Islet precursor cell (in vitro differentiated cells): ENCODE measurements at regions not wholly inside any gene's neighbourhood (a gene's known extent, or its start where the extent isn't known, plus 50 kb on each side); places are given as distances from the start of the nearest gene placed in this dataset.
"Not testable (repeated sequence)": the region's sequence is repeated elsewhere in the genome, so short reads cannot be mapped to it uniquely, and the experiment has no call there.

Experiments used
- DNase-seq: peaks from one replicate; pipeline ENCODE4 v3.0.0-alpha.2; 2018

DNA sequence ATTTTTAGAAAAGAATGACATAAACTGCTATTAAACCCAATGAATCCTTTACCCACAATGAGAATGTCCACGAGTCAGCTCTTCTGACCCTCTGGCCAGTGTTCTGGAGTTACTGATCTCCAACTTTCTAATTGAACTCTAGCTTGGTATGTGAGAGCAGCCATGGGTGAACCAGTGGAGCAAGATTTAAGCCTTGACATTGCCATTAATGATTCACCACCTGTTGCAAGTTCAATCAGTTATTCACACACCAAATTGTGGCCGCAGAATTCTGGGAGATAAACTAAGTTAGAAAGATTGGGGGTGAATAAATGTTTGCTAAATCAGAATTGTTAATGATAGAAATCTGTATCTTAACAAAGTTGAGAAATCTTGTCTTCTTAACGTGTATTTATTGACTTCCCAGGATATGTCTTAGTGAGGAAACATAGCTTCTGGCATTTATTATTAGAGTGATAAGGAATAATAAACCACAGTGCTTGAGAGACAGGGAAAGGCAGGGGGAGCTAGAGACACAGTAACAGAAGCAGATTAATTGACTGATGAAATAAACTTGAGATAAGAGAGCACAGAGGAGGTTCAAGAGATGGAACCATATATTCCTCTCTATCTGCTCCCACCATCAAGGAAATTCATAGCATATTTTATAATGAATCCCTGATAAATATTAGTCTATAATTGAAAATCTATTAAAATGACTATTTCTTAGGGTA is 96.0 kb upstream of the AGAP9 start:
- DNase-seq: not testable (repeated sequence)

DNA sequence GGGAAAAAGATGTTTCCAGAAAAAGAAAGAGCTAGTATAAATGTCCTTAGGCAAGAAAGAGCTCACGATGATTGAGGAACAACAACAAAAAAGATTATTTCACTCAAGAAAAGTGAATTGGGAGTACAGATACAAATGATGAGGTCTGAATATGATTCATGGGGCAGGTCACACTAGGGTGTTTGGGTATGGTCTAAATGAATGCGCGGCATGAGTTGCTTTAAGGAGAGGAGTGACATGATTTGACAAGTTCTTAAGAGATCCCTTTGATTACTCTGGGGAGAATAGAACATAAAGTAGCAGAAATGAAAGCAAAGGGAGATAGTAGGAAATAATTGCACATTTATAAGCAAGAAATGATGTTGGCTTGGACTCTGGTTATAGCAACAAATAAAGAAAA is 85.9 kb upstream of the AGAP9 start:
- DNase-seq: not testable (repeated sequence)

DNA sequence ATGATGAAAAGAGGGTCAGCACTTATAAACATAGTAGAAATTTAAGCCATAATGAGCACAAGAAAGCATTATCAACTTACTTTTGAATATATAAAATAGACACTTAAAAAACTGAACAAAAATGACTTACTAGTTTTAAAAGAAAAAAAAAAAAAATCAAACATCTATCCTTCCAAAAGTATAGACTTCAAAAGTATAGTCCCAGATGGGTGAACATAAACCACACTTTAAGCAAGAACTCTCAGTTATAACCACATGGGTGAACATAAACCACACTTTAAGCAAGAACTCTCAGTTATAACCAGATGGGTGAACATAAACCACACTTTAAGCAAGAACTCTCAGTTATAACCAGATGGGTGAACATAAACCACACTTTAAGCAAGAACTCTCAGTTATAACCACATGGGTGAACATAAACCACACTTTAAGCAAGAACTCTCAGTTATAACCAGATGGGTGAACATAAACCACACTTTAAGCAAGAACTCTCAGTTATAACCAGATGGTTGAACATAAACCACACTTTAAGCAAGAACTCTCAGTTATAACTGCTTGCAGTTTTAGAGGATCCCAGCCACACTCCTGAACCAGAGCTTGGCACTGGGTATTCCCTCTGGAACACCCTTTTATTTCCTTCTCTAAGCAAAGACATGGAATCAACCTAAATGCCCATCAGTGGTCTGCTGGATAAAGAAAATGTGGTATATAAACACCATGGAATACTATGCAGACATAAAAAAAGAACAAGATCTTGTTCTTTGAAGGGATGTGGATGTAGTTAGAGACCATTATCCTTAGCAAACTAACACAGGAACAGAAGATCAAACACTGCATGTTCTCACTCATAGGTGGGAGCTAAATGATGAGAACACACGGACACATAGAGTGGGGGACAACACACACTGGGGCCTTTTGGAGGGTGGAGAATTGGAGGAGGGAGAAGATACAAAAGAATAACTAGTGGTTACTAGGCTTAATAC is 82.6 kb upstream of the AGAP9 start:
- DNase-seq: not testable (repeated sequence)

DNA sequence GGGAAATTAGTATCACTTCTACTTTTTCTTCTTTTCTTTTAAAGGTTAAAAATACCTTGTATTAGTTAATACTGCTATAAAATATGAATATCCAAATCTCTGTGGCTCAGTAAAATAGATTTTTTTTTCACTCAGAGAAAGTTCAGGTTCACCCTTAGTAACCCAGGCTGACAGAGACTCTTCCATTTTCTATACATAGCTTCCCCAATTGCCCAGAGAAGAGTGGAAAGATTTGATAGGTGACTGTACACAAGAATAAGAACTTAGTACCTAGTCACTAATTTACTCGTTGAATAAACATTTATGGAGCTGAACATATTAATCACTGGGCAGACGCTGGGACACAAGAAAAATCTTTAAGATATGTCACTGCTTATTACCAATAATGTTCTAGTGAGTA is 77.2 kb upstream of the AGAP9 start:
- not testable (repeated sequence) for DNase-seq

DNA sequence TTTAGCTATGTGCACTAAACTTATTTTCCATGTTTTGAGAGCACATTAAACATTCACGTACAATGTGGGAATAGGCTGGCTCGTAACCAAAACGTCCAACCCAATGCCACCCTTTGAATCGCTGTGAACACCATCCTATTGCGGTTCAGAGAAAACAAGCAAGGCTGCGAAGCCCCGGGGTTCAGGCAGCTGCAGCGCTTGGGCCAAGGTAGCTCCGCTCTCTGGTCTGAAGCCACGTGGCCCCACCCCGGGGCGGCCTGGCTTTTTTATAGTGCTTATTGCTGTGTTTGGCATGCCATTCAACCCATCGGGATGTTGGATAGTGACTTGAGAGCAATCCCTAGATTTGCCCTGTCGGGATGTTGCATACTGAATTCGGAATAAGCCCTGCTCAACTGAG is 76.7 kb upstream of the AGAP9 start:
- DNase-seq: not testable (repeated sequence)

DNA sequence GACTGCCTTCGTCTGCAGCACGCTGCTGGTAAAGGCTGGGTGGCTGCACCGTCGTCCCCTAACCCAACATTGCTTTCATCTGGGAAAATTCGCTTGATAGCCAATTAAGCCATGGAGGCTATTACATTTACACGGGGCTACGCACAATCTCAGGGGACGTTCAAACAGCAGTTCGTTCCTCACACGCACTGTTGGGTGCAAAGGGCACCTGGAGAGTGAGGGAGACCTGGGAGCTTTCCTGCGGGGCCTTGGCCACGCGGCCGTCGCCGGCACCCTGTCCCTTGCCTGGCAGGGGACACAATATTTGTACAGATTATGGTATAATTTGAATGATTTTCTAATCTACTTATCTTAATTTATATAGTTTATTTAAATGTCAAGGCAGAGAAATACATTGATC is 76.2 kb upstream of the AGAP9 start:
- peak; percentile 34 for DNase-seq

DNA sequence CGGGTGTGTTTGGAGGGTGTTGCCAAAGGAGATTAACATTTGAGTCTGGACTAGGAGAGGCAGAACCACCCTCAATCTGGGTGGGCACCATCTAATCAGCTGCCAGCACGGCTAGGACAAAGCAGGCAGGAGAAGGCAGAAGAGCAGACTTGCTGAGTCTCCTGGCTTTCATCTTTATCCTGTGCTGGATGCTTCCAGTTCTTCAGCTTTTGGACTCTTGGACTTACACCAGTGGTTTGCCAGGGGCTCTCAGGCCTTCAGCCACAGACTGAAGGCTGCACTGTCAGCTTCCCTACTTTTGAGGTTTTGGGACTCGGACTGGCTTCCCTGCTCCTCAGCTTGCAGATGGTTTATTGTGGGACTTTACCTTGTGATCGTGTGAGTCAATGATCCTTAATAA is 70.4 kb upstream of the AGAP9 start:
- DNase-seq: not testable (repeated sequence)

DNA sequence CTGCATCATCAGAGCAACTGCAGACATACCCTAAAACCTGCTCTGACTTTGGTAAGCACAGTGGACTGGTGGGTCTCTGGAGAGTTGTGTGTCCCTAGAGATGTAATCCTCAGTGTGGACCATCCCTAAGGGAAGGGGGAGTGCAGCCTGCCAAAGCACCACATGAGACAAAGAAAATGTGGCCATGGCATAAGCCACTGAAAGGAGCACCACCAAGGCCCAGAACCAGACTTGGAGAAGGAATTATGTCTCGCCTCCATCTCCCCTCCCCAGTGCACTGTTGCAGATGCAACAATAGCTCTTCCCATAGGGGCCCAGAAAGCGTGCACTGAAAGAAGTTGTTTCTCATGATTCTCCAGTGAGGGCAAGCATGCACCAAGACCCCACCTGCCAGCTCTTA is 69.7 kb upstream of the AGAP9 start:
- DNase-seq: not testable (repeated sequence)

DNA sequence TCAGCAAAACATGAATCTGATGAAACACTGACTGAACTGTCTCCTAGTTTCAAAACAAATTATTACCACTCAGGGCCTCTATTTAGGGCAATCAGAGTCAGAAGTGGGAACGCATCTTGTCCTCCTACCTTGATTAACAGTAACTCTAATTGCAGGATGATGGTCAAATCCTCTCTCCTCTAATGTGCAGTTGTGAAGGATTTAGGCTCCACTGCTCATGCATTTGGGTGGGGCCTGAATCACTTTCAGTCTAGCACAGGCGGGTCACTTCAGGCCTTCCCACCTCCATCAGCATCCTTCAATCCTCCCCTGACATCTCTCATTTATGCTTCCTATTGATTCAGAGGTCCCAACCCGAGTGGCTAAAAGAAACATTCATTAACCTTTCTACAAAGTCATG is 67.5 kb upstream of the AGAP9 start:
- DNase-seq: not testable (repeated sequence)

DNA sequence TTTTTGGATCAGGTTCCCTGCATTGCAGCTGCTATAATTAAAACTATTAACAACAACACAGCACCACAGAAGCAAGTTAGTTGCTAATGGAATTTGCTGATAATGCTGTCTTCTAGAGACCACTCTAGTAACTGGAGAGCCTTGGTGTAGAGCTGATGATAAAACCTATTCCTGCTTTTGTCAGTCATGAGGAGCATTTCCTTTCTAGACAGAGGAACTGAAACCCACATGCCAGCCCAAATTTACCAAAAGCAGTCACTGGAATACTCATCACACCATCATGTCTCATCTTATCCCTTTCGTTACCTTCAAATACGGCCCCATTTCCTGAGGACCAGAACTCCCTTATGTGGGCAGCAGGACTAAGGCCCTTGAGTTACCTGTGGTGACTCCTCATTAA is 67.1 kb upstream of the AGAP9 start:
- not testable (repeated sequence) for DNase-seq

DNA sequence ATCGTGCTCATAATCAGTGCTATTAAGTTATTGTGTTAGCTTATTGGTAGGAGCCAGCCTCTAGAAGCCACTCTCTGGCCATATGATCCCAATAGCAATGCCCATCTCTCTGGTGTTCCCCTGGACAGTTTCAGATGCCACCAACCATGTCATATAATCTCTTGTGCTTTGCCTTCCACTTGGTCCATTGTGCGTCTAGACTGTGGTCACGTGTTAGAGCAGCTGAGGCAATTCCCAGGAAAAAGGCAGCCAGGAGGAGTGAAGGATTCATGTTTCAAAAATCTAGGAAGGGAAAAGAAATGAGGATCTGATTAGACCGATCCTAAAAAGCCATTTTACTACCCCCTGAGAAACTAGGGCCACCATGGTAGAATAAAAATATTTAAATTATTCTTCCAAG is 58.6 kb upstream of the AGAP9 start:
- DNase-seq: not testable (repeated sequence)

DNA sequence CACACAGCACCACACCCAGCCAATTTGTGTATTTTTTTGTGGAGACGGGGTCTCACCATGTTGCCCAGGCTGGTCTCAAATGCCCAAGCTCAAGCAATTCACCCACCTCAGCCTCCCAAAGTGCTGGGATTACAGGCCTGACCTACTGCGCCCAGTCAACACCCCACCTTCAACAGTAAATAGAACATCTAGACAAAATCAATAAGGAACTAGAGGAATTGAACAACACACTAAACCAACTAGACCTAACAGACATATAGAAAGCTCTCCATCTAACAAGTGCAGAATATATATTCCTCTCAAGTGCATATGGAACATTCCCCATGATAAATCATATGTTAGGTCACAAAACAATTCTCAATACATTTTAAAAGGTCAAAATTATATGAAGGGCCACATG is 56.6 kb upstream of the AGAP9 start:
- DNase-seq: not testable (repeated sequence)

DNA sequence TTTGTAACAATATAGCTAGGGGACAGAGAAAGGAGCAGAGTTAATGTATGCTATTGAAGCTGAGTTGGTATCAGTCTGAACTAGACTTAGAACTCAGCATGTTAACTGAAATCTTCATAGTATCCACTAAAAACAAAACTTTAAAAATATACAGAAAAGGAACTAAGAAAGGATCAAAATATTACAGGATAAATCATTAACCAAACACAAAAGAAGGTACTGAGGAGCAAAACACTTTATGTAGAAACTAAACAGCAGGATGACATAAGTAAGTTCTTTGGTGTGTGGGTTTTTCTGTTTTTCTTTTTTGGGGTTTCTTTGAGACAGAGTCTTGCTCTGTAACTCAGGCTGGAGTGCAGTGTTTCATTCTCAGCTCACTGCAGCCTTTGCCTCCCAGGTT is 55.1 kb upstream of the AGAP9 start:
- DNase-seq: not testable (repeated sequence)
